Neural progenitor cell (in vitro differentiated cells): ENCODE measurements at regions not wholly inside any gene's neighbourhood (a gene's known extent, or its start where the extent isn't known, plus 50 kb on each side); places are given as distances from the start of the nearest gene placed in this dataset.

Experiments
- DNase-seq: peaks from one replicate; pipeline ENCODE4 v3.0.0-alpha.2; 2016; ENCODE audit warnings: low spot score
- H2AFZ ChIP-seq: fragments of 200-600 bp; sonication (generic); replicated peaks from 2 replicates; pipeline ENCODE4 v1.6.1; 2016; ENCODE audit warnings: antibody characterized with exemption
- H3F3A ChIP-seq: fragments of 200-600 bp; sonication (generic); 2 replicates; pipeline ENCODE4 v1.6.1; 2016; ENCODE audit warnings: antibody characterized with exemption, low read depth
- H3K27ac ChIP-seq: fragments of 200-600 bp; sonication (generic); 2 replicates; pipeline ENCODE4 v1.5.1; 2016; ENCODE audit warnings: mild to moderate bottlenecking
- H3K27me3 ChIP-seq: fragments of 200-600 bp; sonication (generic); 2 replicates; pipeline ENCODE4 v1.6.1; 2016; ENCODE audit warnings: mild to moderate bottlenecking, moderate library complexity
- H3K36me3 ChIP-seq: fragments of 200-600 bp; sonication (generic); 2 replicates; pipeline ENCODE4 v1.5.1; 2016
- H3K4me1 ChIP-seq: fragments of 200-600 bp; sonication (generic); 2 replicates; pipeline ENCODE4 v1.6.1; 2016; ENCODE audit warnings: mixed run types
- H3K4me2 ChIP-seq: fragments of 200-600 bp; sonication (generic); 2 replicates; pipeline ENCODE4 v1.6.1; 2016
- H3K4me3 ChIP-seq: fragments of 200-600 bp; sonication (generic); 2 replicates; pipeline ENCODE4 v1.5.1; 2016
- H3K79me2 ChIP-seq: fragments of 200-600 bp; sonication (generic); 2 replicates; pipeline ENCODE4 v1.6.1; 2016; ENCODE audit warnings: low read depth
- H3K9ac ChIP-seq: fragments of 200-600 bp; sonication (generic); 2 replicates; pipeline ENCODE4 v1.6.1; 2016
- H3K9me3 ChIP-seq: fragments of 200-600 bp; sonication (generic); 2 replicates; pipeline ENCODE4 v1.5.1; 2016; ENCODE audit warnings: low read depth
- H4K20me1 ChIP-seq: fragments of 200-600 bp; sonication (generic); 2 replicates; pipeline ENCODE4 v1.6.1; 2016; ENCODE audit warnings: low read depth
- H3K27ac Mint-ChIP-seq: 3 replicates; pipeline ENCODE4 v1.8.0; 2021; ENCODE audit warnings: mixed read lengths
- H3K27me3 Mint-ChIP-seq: 2 replicates; pipeline ENCODE4 v1.8.0; 2022; ENCODE audit warnings: low read depth, mild to moderate bottlenecking, inconsistent platforms, moderate library complexity, mixed read lengths; ENCODE audit not compliant: insufficient read depth
- H3K36me3 Mint-ChIP-seq: 3 replicates; pipeline ENCODE4 v1.8.0; 2021; ENCODE audit warnings: mixed read lengths
- H3K4me1 Mint-ChIP-seq: 3 replicates; pipeline ENCODE4 v1.8.0; 2021; ENCODE audit warnings: mixed read lengths
- H3K4me3 Mint-ChIP-seq: 3 replicates; pipeline ENCODE4 v1.8.0; 2021; ENCODE audit warnings: mild to moderate bottlenecking, moderate library complexity, mixed read lengths
- H3K9me3 Mint-ChIP-seq: 3 replicates; pipeline ENCODE4 v1.8.0; 2020; ENCODE audit warnings: mixed read lengths
- CTCF ChIP-seq: fragments of 200-600 bp; sonication (generic); IDR thresholded peaks from 2 replicates; pipeline ENCODE4 v1.5.1; 2017; ENCODE audit warnings: antibody characterized with exemption, mild to moderate bottlenecking
- EZH2 ChIP-seq: fragments of 200-600 bp; sonication (generic); IDR thresholded peaks from 2 replicates; pipeline ENCODE4 v1.6.1; 2017; ENCODE audit warnings: antibody characterized with exemption, mild to moderate bottlenecking, moderate library complexity
- EZH2phosphoT487 ChIP-seq: fragments of 200-600 bp; sonication (generic); IDR thresholded peaks from 2 replicates; pipeline ENCODE4 v1.6.1; 2017; ENCODE audit warnings: antibody characterized with exemption

- H3K9me3 ChIP-seq = no peaks in the 10 kb centered on the region
- no peak overlapping the region for H3K9ac ChIP-seq
- no peaks in the 10 kb centered on the region for H3K27me3 Mint-ChIP-seq
- no peak overlapping the region for H3K4me3 ChIP-seq
- H3K36me3 ChIP-seq = no peaks in the 10 kb centered on the region
- no peaks in the 10 kb centered on the region for H3F3A ChIP-seq
- H3K4me2 ChIP-seq = no peak overlapping the region
- H3K79me2 ChIP-seq = no peaks in the 10 kb centered on the region
- no peaks in the 10 kb centered on the region for H3K4me1 Mint-ChIP-seq
- no peak overlapping the region for H3K27ac Mint-ChIP-seq
- DNase-seq = no peak
- no peak overlapping the region for H3K4me3 Mint-ChIP-seq
- H3K36me3 Mint-ChIP-seq = no peaks in the 10 kb centered on the region
- H3K27me3 ChIP-seq = no peaks in the 10 kb centered on the region
- H2AFZ ChIP-seq = no peak overlapping the region
- no peaks in the 10 kb centered on the region for H4K20me1 ChIP-seq
- H3K27ac ChIP-seq = no peak overlapping the region
- H3K9me3 Mint-ChIP-seq = no peaks in the 10 kb centered on the region
- TF ChIP-seq EZH2phosphoT487 = no peak
- TF ChIP-seq EZH2 = no peak
- no peak for TF ChIP-seq CTCF
- H3K4me1 ChIP-seq = no peaks in the 10 kb centered on the region
Measured at GRCh38 chr13:61036715-61037114, 378.9 kb downstream of the PCDH20 start.

- no peak overlapping the region for H3K9ac ChIP-seq
- H3K27ac ChIP-seq = no peak overlapping the region
- no peaks in the 10 kb centered on the region for H4K20me1 ChIP-seq
- DNase-seq = no peak
- Mint-ChIP-seq H3K36me3 (no peaks in the 10 kb centered on the region), H3K9me3 (no peaks in the 10 kb centered on the region), H3K4me3 (no peak overlapping the region), H3K27ac (no peak overlapping the region), H3K4me1 (peaks cover 6% of the 10 kb centered on the region), H3K27me3 (peaks cover 2% of the 10 kb centered on the region)
- no peaks in the 10 kb centered on the region for H3K79me2 ChIP-seq
- no peak overlapping the region for H3K4me2 ChIP-seq
- H3K27me3 ChIP-seq = no peaks in the 10 kb centered on the region
- peaks cover 4% of the 10 kb centered on the region for H3F3A ChIP-seq
- no peaks in the 10 kb centered on the region for H3K9me3 ChIP-seq
- H3K4me3 ChIP-seq = no peak overlapping the region
- H2AFZ ChIP-seq = no peak overlapping the region
- no peak for TF ChIP-seq CTCF
- no peak for TF ChIP-seq EZH2
- TF ChIP-seq EZH2phosphoT487 = no peak
- no peaks in the 10 kb centered on the region for H3K36me3 ChIP-seq
- no peaks in the 10 kb centered on the region for H3K4me1 ChIP-seq
Measured at GRCh38 chr13:61030445-61030844, 385.2 kb downstream of the PCDH20 start.

GRCh38 chr13:61029064-61029463, 386.6 kb downstream of the PCDH20 start:
- Histone ChIP-seq H3K9ac (no peak overlapping the region), H2AFZ (no peak overlapping the region), H3K4me1 (no peaks in the 10 kb centered on the region), H3K27ac (no peak overlapping the region), H3K36me3 (no peaks in the 10 kb centered on the region), H3K4me3 (no peak overlapping the region), H3F3A (peaks cover 4% of the 10 kb centered on the region), H3K4me2 (no peak overlapping the region), H3K27me3 (no peaks in the 10 kb centered on the region), H3K9me3 (no peaks in the 10 kb centered on the region), H4K20me1 (no peaks in the 10 kb centered on the region), H3K79me2 (no peaks in the 10 kb centered on the region)
- H3K9me3 Mint-ChIP-seq = no peaks in the 10 kb centered on the region
- H3K27ac Mint-ChIP-seq = no peak overlapping the region
- no peak for DNase-seq
- H3K27me3 Mint-ChIP-seq = peaks cover 2% of the 10 kb centered on the region
- no peak overlapping the region for H3K4me3 Mint-ChIP-seq
- H3K36me3 Mint-ChIP-seq = no peaks in the 10 kb centered on the region
- peaks cover 6% of the 10 kb centered on the region for H3K4me1 Mint-ChIP-seq
- TF ChIP-seq EZH2 (no peak), CTCF (peak; percentile 28)

- TF ChIP-seq CTCF (no peak), EZH2 (no peak), EZH2phosphoT487 (no peak)
- no peaks in the 10 kb centered on the region for H3K4me1 ChIP-seq
- H3K27ac Mint-ChIP-seq = no peak overlapping the region
- H3K4me3 Mint-ChIP-seq = no peak overlapping the region
- no peaks in the 10 kb centered on the region for H3K27me3 ChIP-seq
- H3K9me3 ChIP-seq = no peaks in the 10 kb centered on the region
- no peaks in the 10 kb centered on the region for H3K79me2 ChIP-seq
- H3K4me1 Mint-ChIP-seq = peaks cover 4% of the 10 kb centered on the region
- no peak for DNase-seq
- H3K27me3 Mint-ChIP-seq = peaks cover under 1% of the 10 kb centered on the region
- H3K4me2 ChIP-seq = no peak overlapping the region
- no peaks in the 10 kb centered on the region for H3K36me3 Mint-ChIP-seq
- H3K9ac ChIP-seq = no peak overlapping the region
- no peaks in the 10 kb centered on the region for H4K20me1 ChIP-seq
- H3K9me3 Mint-ChIP-seq = no peaks in the 10 kb centered on the region
- no peak overlapping the region for H3K4me3 ChIP-seq
- H3F3A ChIP-seq = peaks cover 4% of the 10 kb centered on the region
- no peak overlapping the region for H2AFZ ChIP-seq
- H3K27ac ChIP-seq = no peak overlapping the region
- H3K36me3 ChIP-seq = no peaks in the 10 kb centered on the region
Measured at GRCh38 chr13:61024046-61024445, 391.6 kb downstream of the PCDH20 start.
